Memory B cell (primary cell): ENCODE measurements at regions not wholly inside any gene's neighbourhood (a gene's known extent, or its start where the extent isn't known, plus 50 kb on each side); places are given as distances from the start of the nearest gene placed in this dataset.
"Not testable (repeated sequence)": the region's sequence is repeated elsewhere in the genome, so short reads cannot be mapped to it uniquely, and the experiment has no call there.

ENCODE experiments used
- ATAC-seq: fragments of 150-1000 bp; cut with Tn5 transposase; 2 replicates; pipeline ENCODE4 v1.10.0; 2021; ENCODE audit warnings: low read depth, mild to moderate bottlenecking, moderate library complexity
- DNase-seq, 2 donors: peaks; one replicate each; pipeline ENCODE4 v3.0.0; 2022; ENCODE audit warnings: low spot score in 2 of 2
- H3K27ac Mint-ChIP-seq: one replicate; pipeline ENCODE4 v1.8.0; 2022; ENCODE audit warnings: mild to moderate bottlenecking, moderate library complexity, mixed read lengths
- H3K27me3 Mint-ChIP-seq: one replicate; pipeline ENCODE4 v1.8.0; 2022; ENCODE audit warnings: mixed read lengths
- H3K36me3 Mint-ChIP-seq: one replicate; pipeline ENCODE4 v1.8.0; 2022; ENCODE audit warnings: mild to moderate bottlenecking, mixed read lengths
- H3K4me1 Mint-ChIP-seq: one replicate; pipeline ENCODE4 v1.8.0; 2022; ENCODE audit warnings: mixed read lengths
- H3K4me3 Mint-ChIP-seq: one replicate; pipeline ENCODE4 v1.8.0; 2022; ENCODE audit warnings: mild to moderate bottlenecking, moderate library complexity, mixed read lengths
- H3K9me3 Mint-ChIP-seq: one replicate; pipeline ENCODE4 v1.8.0; 2022; ENCODE audit warnings: mixed read lengths

DNA sequence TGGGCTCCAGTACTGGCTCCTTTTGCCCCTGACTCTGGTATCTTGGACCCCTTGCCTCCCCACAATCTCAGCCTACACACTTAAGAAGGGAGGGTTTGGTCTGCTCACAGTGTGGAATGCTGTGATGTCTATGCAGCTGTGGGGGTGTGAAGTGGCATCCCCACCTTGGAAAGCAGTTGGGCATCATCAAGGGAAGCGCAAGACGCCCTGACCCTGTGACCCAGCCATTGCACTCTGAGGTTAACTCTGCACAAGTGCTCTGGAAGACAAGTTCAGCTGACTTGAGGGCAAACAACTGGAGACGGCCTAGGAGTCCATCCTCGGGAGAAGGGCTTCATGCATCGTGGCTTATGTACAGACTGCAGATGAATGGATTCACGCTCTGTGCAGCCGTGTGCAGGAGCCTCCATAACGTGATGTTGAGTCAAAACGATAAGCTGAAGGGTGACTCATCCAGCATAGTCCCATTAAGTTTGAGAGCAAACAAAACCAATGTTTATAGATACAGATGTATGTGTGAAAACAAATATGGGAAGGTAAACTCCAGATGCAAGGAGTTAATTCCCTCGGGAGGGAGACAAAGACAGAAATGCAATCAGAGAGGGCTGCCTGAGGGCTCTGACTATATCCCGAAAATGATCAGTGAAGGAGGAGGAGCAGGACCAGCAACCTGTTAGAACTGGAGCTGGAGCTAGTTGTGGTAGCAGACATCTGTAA lies 86.8 kb downstream of the LSM3 start:
- ATAC-seq: no peak
- H3K27ac Mint-ChIP-seq: no peak overlapping the region

DNA sequence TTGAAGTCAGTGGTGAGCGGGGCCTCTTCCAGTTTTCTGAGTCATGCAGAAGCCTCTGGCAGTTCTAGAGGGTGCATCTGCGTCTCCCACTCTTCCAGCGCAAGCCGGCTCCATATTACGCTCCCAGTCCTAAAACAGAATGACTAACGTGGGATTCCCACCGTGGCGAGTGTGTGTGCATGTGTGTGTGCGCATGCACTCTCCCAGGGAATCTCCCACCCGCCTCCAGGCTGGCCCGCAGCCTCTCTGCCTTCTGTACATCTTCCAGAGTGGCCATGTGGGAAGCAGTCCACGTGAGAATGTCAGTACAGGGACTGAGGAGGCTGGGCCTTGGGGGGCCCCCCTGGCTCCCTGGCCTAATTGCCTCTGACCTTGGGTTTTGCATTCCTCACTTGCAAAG lies 87.7 kb downstream of the LSM3 start:
- Mint-ChIP-seq H3K4me1 (no peaks in the 10 kb centered on the region), H3K36me3 (peaks cover 2% of the 10 kb centered on the region), H3K9me3 (peaks cover 3% of the 10 kb centered on the region), H3K27me3 (peaks cover 22% of the 10 kb centered on the region), H3K27ac (no peak overlapping the region), H3K4me3 (no peak overlapping the region)
- ATAC-seq: no peak
- DNase-seq: no peak

More for the DNA sequence above, 86.8 kb downstream of the LSM3 start:
- H3K4me1 Mint-ChIP-seq: no peaks in the 10 kb centered on the region
- H3K27me3 Mint-ChIP-seq: peaks cover 26% of the 10 kb centered on the region
- peaks cover 3% of the 10 kb centered on the region for H3K9me3 Mint-ChIP-seq
- no peak for DNase-seq
- peaks cover 2% of the 10 kb centered on the region for H3K36me3 Mint-ChIP-seq
- H3K4me3 Mint-ChIP-seq: no peak overlapping the region

DNA sequence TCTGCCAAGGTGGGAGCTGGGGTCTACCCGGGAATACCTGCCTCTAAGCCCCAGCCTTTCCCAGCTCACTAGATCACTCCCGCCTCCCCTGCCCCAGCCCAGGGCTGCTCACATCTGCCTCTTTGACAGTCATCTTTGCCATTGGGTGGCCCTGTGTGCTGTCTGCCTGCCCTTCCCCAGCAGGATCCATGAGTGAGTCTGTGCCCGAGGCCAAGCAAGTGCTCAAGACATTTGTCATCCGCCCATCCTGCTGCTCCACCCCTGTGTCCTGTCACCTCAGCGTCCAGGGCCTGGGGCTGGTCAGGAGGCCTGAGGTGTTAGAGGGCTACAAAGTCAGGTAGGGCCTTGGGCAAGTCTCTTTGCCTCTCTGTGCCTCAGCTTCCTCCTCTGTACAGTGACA lies 89.4 kb downstream of the LSM3 start:
- no peaks in the 10 kb centered on the region for H3K4me1 Mint-ChIP-seq
- peaks cover 2% of the 10 kb centered on the region for H3K36me3 Mint-ChIP-seq
- peaks cover 23% of the 10 kb centered on the region for H3K27me3 Mint-ChIP-seq
- no peak overlapping the region for H3K4me3 Mint-ChIP-seq
- DNase-seq: no peak
- H3K27ac Mint-ChIP-seq: no peak overlapping the region
- no peak for ATAC-seq
- H3K9me3 Mint-ChIP-seq: peaks cover 3% of the 10 kb centered on the region

DNA sequence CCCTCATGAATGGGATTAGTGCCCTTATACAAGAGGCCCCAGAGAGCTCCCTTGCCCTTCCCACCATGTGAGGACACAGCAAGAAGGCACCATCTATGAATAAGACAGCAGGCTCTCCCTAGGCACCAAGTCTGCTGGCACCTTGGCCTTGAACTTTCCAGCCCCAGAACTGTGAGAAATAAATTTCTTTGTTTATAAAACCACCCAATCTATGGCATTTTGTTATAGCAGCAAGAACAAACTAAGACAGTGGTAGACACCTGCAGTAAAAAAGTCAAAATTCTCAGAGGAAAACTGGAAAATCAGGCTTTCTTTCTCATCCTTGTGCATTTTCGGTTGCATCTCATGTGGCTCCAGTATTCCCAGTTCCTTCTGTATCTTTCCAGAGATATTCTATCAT lies 90.3 kb downstream of the LSM3 start:
- peaks cover 2% of the 10 kb centered on the region for H3K36me3 Mint-ChIP-seq
- ATAC-seq: no peak
- no peak for DNase-seq
- H3K9me3 Mint-ChIP-seq: peaks cover 3% of the 10 kb centered on the region
- H3K4me1 Mint-ChIP-seq: no peaks in the 10 kb centered on the region
- H3K27ac Mint-ChIP-seq: no peak overlapping the region
- peaks cover 23% of the 10 kb centered on the region for H3K27me3 Mint-ChIP-seq
- H3K4me3 Mint-ChIP-seq: no peak overlapping the region

DNA sequence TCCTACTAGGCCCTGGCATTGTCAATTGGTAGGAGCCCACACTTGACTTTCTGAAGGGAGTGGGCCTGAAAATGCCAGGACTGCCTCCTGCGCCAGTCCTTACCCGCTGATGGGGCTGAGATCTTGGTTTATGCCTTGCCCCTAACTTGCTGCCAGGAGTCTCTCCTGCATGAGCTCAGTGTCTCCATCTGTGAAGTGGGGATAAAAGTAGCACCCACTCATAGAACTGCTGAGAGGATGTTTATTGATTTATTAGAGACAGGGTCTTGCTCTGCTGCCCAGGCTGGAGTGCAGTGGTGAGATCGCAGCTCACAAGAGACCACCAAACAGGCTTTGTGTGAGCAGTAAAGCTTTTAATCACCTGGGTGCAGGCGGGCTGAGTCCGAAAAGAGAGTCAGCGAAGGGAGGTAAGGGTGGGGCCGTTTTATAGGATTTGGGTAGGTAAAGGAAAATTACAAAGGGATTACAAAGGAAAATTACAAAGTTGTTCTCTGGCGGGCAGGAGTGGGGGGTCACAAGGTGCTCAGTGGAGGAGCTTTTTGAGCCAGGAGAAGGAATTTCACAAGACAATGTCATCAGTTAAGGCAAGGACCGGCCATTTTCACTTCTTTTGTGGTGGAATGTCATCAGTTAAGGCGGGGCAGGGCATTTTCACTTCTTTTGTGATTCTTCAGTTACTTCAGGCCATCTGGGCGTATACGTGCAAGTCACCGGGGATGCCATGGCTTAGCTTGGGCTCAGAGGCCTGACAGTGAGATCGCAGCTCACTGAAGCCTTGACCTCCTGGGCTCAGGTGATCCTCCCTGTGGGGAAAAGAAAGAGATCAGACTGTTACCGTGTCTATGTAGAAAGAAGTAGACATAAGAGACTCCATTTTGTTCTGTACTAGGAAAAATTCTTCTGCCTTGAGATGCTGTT lies 93.7 kb downstream of the LSM3 start:
- H3K4me1 Mint-ChIP-seq, DNase-seq, H3K9me3 Mint-ChIP-seq, H3K4me3 Mint-ChIP-seq, H3K27ac Mint-ChIP-seq, ATAC-seq, H3K36me3 Mint-ChIP-seq: not testable (repeated sequence)
- H3K27me3 Mint-ChIP-seq: peaks cover 21% of the 10 kb centered on the region

DNA sequence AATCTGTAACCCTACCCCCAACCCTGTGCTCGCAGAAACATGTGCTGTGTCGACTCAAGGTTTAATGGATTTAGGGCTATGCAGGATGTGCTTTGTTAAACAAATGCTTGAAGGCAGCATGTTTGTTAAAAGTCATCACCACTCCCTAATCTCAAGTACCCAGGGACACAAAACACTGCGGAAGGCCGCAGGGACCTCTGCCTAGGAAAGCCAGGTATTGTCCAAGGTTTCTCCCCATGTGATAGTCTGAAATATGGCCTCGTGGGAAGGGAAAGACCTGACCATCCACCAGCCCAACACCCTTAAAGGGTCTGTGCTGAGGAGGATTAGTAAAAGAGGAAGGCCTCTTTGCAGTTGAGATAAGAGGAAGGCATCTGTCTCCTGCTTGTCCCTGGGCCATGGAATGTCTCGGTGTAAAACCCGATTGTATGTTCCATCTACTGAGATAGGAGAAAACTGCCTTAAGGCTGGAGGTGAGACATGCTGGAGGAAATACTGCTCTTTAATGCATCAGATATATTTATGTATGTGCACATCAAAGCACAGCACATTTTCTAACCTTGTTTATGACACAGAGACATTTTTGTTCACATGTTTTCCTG lies 94.4 kb downstream of the LSM3 start:
- not testable (repeated sequence) for H3K4me3 Mint-ChIP-seq, H3K4me1 Mint-ChIP-seq, H3K27ac Mint-ChIP-seq, H3K36me3 Mint-ChIP-seq, DNase-seq, H3K9me3 Mint-ChIP-seq, ATAC-seq
- H3K27me3 Mint-ChIP-seq: peaks cover 21% of the 10 kb centered on the region

DNA sequence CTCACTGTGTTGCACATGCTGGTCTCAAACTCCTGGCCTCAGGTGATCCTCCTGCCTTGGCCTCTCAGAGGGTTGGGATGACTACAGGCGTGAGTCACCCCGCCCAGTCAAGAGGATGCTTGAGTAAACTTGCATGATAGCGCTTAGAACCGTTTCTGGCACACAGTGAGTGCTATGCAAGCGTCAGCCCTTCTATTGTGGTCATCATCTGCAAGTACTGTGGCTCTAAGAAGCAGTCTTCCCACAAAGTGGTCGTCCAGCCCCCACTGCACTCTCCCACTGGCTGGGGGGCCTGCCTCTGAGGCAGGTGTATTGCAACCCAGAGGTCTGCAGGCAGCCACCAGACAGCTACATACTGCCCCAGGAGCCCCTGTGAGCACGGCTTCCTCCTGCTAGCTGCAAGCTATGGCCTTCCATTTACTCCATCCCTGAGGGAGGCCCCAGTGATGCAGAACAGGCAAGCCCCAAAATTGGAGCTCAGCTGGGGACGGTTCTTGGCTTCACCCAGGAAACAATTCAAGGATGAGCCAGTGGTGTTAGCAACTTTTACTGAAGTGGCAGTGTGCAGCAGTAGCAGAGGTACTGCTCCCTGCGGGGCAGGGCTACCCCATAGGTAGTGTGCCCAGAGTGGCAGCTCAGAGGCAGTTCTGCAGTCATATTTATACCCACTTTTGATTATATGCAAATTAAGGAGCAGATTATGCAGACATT lies 95.4 kb downstream of the LSM3 start:
- H3K4me3 Mint-ChIP-seq: no peak overlapping the region
- H3K27ac Mint-ChIP-seq: no peak overlapping the region
- H3K9me3 Mint-ChIP-seq: peaks cover 3% of the 10 kb centered on the region
- H3K36me3 Mint-ChIP-seq: peaks cover 2% of the 10 kb centered on the region
- H3K4me1 Mint-ChIP-seq: no peaks in the 10 kb centered on the region
- DNase-seq: no peak
- H3K27me3 Mint-ChIP-seq: peaks cover 16% of the 10 kb centered on the region
- no peak for ATAC-seq

DNA sequence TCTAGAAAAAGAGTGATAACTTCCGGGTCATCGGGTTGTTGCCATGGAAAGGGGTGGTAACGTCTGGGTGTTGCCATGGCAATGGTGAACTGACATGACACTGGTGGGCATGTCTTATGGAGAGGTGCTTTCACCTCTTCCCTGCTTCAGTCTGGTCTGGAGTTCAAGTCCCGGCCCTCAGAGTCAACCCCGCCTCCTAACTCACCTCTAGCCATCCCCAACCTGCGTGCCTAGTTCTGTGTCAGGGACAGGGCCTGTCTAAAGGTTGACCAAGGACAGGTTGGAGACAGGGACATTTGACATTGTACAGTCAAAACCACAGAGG lies 96.0 kb downstream of the LSM3 start:
- ATAC-seq (peak; percentile 43), DNase-seq (no peak)
- Mint-ChIP-seq H3K27me3 (peaks cover 16% of the 10 kb centered on the region), H3K4me3 (no peak overlapping the region), H3K9me3 (peaks cover under 1% of the 10 kb centered on the region), H3K36me3 (no peaks in the 10 kb centered on the region), H3K4me1 (no peaks in the 10 kb centered on the region), H3K27ac (no peak overlapping the region)

DNA sequence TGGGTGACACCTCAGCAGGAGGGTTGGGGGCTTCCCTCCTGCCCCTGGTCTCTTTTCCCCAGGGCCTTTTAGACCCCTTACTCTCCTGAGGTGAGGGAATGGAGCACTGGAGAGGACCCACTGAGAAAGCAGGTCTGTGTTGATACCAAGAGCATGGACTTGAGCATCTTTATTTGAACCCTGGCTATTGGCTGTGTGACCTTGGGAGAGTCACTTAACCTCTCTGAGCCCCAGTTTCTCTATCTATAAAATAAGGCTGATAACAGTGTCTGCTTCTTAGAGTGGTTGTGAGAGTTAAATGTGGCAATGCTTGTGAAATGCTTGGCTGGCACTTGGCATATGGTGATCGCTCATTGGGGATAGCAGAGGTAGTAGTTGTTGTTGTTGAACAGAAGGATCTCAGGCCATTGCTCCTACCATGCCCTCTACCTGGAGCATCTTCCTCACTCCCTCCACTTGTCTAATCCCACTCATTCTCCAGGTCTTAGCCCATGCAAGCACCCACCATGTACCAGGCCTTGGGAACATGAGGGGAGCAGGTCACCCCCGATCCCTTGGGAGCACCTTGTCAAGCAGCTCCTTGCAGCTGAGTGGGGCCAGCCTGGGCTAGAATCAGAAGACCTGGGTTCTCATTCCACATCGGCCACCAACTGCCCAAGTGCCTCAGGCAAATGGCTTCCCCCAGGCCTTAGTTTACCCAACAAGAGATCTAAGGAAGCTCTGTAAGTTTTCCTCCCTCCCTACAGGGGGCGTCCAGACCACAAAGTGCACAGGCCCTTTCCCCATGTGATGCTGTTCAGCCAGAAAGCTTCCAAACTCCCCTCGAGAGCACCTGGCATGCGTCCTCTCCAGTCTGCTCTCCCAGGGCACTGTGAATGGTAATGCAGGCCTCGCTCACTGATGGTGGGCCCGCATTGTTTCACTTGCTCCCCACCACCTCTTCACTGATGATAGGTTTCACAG lies 96.7 kb downstream of the LSM3 start:
- Mint-ChIP-seq H3K4me1 (no peaks in the 10 kb centered on the region), H3K36me3 (no peaks in the 10 kb centered on the region), H3K27me3 (peaks cover 14% of the 10 kb centered on the region), H3K4me3 (no peak overlapping the region), H3K9me3 (no peaks in the 10 kb centered on the region), H3K27ac (no peak overlapping the region)
- no peak for DNase-seq
- no peak for ATAC-seq

DNA sequence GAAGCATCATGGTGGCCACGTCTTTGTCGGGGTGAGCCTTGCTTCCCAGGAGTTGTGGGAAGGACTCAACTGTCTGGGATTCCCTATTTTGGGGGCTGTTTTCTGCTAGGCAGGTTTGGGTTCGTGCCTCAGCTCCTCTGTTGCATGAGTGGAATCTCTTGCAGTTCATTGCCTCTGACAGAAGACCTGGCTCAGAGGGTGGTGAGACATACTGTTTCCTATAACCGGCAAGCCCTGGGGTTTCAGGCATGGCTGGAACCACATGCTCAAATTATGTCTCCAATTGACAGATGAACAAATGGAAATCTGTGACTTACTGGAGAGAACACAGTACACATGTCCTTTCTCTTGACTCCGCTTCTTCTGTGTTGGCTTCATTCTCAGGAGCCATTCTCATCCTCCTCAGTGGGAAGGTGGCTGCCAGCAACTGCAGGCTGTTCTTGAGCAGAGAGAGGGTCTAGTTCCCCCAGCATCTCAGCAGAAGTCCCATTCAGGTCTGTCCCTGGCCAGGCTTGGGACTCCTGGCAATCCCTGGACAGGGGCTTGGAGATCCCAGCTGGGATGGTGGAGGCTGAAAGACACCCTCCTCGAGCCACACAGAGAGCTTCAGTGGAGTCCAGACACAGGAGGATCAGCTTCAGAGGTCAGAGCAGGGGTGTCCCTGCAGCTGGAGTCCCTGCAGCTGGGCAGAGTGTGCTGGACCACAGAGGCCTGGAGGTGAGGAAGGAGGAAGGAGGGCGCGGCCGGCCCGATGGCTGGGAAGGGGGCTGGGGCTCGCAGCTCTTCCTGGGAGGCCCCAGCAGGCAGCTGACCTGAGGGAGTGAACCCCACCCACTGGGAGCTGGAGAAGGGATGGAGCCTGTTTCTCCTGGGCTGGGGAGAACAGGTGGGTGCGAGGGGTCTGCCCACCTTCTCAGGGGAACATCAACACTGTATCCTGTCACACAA lies 97.6 kb downstream of the LSM3 start:
- Mint-ChIP-seq H3K4me3 (no peak overlapping the region), H3K4me1 (no peaks in the 10 kb centered on the region), H3K27me3 (peaks cover 12% of the 10 kb centered on the region), H3K27ac (no peak overlapping the region), H3K36me3 (no peaks in the 10 kb centered on the region), H3K9me3 (no peaks in the 10 kb centered on the region)
- ATAC-seq (no peak), DNase-seq (no peak)

DNA sequence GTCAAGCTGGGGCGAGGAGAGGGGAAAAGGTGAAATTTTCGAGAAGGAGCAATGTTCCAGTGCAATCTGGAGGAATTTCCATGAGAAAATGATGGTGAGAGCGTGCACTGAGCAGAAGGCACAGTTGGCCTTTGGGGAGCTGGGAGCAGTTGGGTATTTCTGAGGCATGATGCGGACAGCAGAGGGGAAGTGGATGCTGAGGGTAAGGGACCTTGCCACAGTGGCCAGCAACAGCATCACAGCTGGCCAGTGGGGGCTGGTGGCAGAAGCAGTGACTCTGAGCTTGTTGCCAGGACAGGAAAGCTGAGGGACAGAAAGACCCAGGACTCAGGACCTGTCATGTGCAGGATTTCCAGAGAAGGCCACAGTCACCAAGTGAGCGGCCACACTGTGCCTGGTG lies 98.9 kb downstream of the LSM3 start:
- no peak for DNase-seq
- H3K9me3 Mint-ChIP-seq: no peaks in the 10 kb centered on the region
- peaks cover 7% of the 10 kb centered on the region for H3K27me3 Mint-ChIP-seq
- H3K4me1 Mint-ChIP-seq: no peaks in the 10 kb centered on the region
- H3K4me3 Mint-ChIP-seq: no peak overlapping the region
- no peak overlapping the region for H3K27ac Mint-ChIP-seq
- ATAC-seq: no peak
- H3K36me3 Mint-ChIP-seq: no peaks in the 10 kb centered on the region

DNA sequence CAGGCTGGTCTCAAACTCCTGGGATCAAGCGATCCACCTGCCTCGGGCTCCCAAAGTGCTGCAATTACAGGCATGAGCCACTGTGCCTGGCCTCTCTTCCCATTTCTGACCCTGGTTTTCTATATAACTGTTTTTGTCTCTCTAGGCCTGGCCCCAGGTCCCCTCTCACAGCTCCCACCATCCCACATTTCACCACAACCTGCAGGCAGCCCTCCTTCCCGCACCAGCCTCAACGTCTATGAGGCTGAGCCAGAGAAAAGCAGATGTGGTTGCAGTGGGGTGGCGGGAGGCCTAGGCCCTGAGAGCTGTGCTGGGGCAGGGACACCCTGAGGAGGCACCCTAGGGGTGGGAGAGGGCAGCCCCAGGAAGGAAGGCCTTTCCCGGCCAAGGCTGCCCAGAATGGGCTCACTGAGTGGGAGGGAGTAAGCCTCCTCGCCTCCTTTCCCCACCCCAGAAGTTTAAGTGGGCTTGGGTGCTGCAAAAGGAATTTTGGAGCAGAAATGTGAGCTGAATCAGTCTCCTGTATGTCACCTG lies 99.7 kb downstream of the LSM3 start:
- Mint-ChIP-seq H3K9me3 (no peaks in the 10 kb centered on the region), H3K4me1 (no peaks in the 10 kb centered on the region), H3K27me3 (peaks cover 7% of the 10 kb centered on the region), H3K4me3 (no peak overlapping the region), H3K36me3 (no peaks in the 10 kb centered on the region), H3K27ac (no peak overlapping the region)
- ATAC-seq (no peak), DNase-seq (no peak)
